ENCODE measurements at regions not wholly inside any gene's neighbourhood (a gene's known extent, or its start where the extent isn't known, plus 50 kb on each side); places are given as distances from the start of the nearest gene placed in this dataset.

GRCh38 chrX:43238461-43238945 lies 417.6 kb upstream of the MAOA start (continued):
- no peak for TF ChIP-seq ZNF331 (CRISPR knock-in tag; IDR thresholded peaks at IDR 0.05; ENCODE audit: low read depth)

GRCh38 chrX:43239356-43239755 lies 416.7 kb upstream of the MAOA start:
- Mint-ChIP-seq H3K36me3 (ENCODE audit: low read depth) (no peaks in the 10 kb centered on the region), H3K4me3 (no peak overlapping the region), H3K4me1 (no peaks in the 10 kb centered on the region), H3K27me3 (ENCODE audit: insufficient read depth, low read depth, poor library complexity) (no peaks in the 10 kb centered on the region), H3K27ac (no peak overlapping the region), H3K9me3 (no peaks in the 10 kb centered on the region; the same call in 2 of the 3 replicates)
- H3K4me1 ChIP-seq (ENCODE audit: insufficient read depth), result no peaks in the 10 kb centered on the region
- TF ChIP-seq ZNF114 (CRISPR knock-in tag; IDR thresholded peaks at IDR 0.05) (no peak), CREB1 (CRISPR knock-in tag; IDR thresholded peaks at IDR 0.05; ENCODE audit: low read depth) (no peak), POLR2AphosphoS5 (IDR thresholded peaks at IDR 0.05; ENCODE audit: low read depth) (no peak), STAT1 (IDR thresholded peaks at IDR 0.05; ENCODE audit: unreplicated experiment) (no peak), EZH2 (IDR thresholded peaks at IDR 0.05; ENCODE audit: low read depth, unreplicated experiment) (no peak), ZNF331 (CRISPR knock-in tag; IDR thresholded peaks at IDR 0.05; ENCODE audit: low read depth) (no peak), NANOG (IDR thresholded peaks at IDR 0.05; ENCODE audit: borderline replicate concordance) (no peak), EZH2phosphoT487 (IDR thresholded peaks at IDR 0.05; ENCODE audit: unreplicated experiment) (no peak), JUNB (IDR thresholded peaks at IDR 0.05; ENCODE audit: unreplicated experiment) (no peak), ZNF462 (CRISPR knock-in tag; IDR thresholded peaks at IDR 0.05) (no peak), CTCF (conservative IDR thresholded peaks at IDR 0.05; ENCODE audit: low read depth in 2 of 2) (no peak)
- TF ChIP-seq, protein P1, sequence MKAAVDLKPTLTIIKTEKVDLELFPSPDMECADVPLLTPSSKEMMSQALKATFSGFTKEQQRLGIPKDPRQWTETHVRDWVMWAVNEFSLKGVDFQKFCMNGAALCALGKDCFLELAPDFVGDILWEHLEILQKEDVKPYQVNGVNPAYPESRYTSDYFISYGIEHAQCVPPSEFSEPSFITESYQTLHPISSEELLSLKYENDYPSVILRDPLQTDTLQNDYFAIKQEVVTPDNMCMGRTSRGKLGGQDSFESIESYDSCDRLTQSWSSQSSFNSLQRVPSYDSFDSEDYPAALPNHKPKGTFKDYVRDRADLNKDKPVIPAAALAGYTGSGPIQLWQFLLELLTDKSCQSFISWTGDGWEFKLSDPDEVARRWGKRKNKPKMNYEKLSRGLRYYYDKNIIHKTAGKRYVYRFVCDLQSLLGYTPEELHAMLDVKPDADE (IDR thresholded peaks at IDR 0.05), result no peak
- TF ChIP-seq, protein P2, sequence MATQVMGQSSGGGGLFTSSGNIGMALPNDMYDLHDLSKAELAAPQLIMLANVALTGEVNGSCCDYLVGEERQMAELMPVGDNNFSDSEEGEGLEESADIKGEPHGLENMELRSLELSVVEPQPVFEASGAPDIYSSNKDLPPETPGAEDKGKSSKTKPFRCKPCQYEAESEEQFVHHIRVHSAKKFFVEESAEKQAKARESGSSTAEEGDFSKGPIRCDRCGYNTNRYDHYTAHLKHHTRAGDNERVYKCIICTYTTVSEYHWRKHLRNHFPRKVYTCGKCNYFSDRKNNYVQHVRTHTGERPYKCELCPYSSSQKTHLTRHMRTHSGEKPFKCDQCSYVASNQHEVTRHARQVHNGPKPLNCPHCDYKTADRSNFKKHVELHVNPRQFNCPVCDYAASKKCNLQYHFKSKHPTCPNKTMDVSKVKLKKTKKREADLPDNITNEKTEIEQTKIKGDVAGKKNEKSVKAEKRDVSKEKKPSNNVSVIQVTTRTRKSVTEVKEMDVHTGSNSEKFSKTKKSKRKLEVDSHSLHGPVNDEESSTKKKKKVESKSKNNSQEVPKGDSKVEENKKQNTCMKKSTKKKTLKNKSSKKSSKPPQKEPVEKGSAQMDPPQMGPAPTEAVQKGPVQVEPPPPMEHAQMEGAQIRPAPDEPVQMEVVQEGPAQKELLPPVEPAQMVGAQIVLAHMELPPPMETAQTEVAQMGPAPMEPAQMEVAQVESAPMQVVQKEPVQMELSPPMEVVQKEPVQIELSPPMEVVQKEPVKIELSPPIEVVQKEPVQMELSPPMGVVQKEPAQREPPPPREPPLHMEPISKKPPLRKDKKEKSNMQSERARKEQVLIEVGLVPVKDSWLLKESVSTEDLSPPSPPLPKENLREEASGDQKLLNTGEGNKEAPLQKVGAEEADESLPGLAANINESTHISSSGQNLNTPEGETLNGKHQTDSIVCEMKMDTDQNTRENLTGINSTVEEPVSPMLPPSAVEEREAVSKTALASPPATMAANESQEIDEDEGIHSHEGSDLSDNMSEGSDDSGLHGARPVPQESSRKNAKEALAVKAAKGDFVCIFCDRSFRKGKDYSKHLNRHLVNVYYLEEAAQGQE (IDR thresholded peaks at IDR 0.05; ENCODE audit: unreplicated experiment), result no peak
- H3F3A ChIP-seq (replicated peaks; ENCODE audit: low read depth), result no peaks in the 10 kb centered on the region
- H3K9me2 ChIP-seq (ENCODE audit: insufficient read depth), result no peaks in the 10 kb centered on the region
- H3K27me3 ChIP-seq (ENCODE audit: insufficient read depth), result no peaks in the 10 kb centered on the region
- no peak overlapping the region for H3K27ac ChIP-seq (ENCODE audit: low read depth)
- no peaks in the 10 kb centered on the region for H3K79me2 ChIP-seq (replicated peaks; ENCODE audit: insufficient read depth)
- H2AFZ ChIP-seq, result no peak overlapping the region
- no peaks in the 10 kb centered on the region for H4K20me1 ChIP-seq (replicated peaks; ENCODE audit: insufficient read depth)
- no peak overlapping the region for H3K4me2 ChIP-seq
- no peak for ATAC-seq
- no peak for DNase-seq (ENCODE audit: low spot score)
- no peak overlapping the region for H3K4me3 ChIP-seq
- H3K36me3 ChIP-seq (ENCODE audit: insufficient read depth), result no peaks in the 10 kb centered on the region

All from GM23338 (cell line).